ENCODE measurements at regions not wholly inside any gene's neighbourhood (a gene's known extent, or its start where the extent isn't known, plus 50 kb on each side); places are given as distances from the start of the nearest gene placed in this dataset.
"Not testable (repeated sequence)": the region's sequence is repeated elsewhere in the genome, so short reads cannot be mapped to it uniquely, and the experiment has no call there.

- DNase-seq (ENCODE audit: low spot score): not testable (repeated sequence)
Observed at GRCh38 chrX:23458957-23459356, 124.3 kb downstream of the PTCHD1 start.

- no peak for DNase-seq (ENCODE audit: low spot score)
Observed at GRCh38 chrX:23465105-23465791, 130.6 kb downstream of the PTCHD1 start.

GRCh38 chrX:23465985-23466384, 131.3 kb downstream of the PTCHD1 start:
- DNase-seq (ENCODE audit: low spot score): no peak

GRCh38 chrX:23478056-23478455, 143.4 kb downstream of the PTCHD1 start:
- DNase-seq (ENCODE audit: low spot score): peak; percentile 6

- no peak for DNase-seq (ENCODE audit: low spot score)
Observed at GRCh38 chrX:23478561-23478960, 143.9 kb downstream of the PTCHD1 start.

GRCh38 chrX:23482561-23482960, 147.9 kb downstream of the PTCHD1 start:
- DNase-seq (ENCODE audit: low spot score): no peak

GRCh38 chrX:23483396-23483795, 148.7 kb downstream of the PTCHD1 start:
- no peak for DNase-seq (ENCODE audit: low spot score)

- peak; percentile 57 for DNase-seq (ENCODE audit: low spot score)
Observed at GRCh38 chrX:23493941-23494374, 159.3 kb downstream of the PTCHD1 start.

- no peak for DNase-seq (ENCODE audit: low spot score)
Observed at GRCh38 chrX:23494741-23495140, 160.1 kb downstream of the PTCHD1 start.

GRCh38 chrX:23497919-23498318, 163.3 kb downstream of the PTCHD1 start:
- DNase-seq (ENCODE audit: low spot score): no peak

- DNase-seq (ENCODE audit: low spot score): no peak
Observed at GRCh38 chrX:23501974-23502373, 165.3 kb upstream of the PRDX4 start.

GRCh38 chrX:23503835-23504539, 163.3 kb upstream of the PRDX4 start:
- DNase-seq (ENCODE audit: low spot score): peak; percentile 95

- DNase-seq (ENCODE audit: low spot score): no peak
Observed at GRCh38 chrX:23504540-23504884, 162.8 kb upstream of the PRDX4 start.

GRCh38 chrX:23504895-23505294, 162.4 kb upstream of the PRDX4 start:
- DNase-seq (ENCODE audit: low spot score): no peak

GRCh38 chrX:23505531-23506303, 161.6 kb upstream of the PRDX4 start:
- no peak for DNase-seq (ENCODE audit: low spot score)

GRCh38 chrX:23509256-23509655, 158.0 kb upstream of the PRDX4 start:
- DNase-seq (ENCODE audit: low spot score): no peak

- no peak for DNase-seq (ENCODE audit: low spot score)
Observed at GRCh38 chrX:23511793-23512192, 155.5 kb upstream of the PRDX4 start.

GRCh38 chrX:23513121-23513520, 154.2 kb upstream of the PRDX4 start:
- peak; percentile 9 for DNase-seq (ENCODE audit: low spot score)

- no peak for DNase-seq (ENCODE audit: low spot score)
Observed at GRCh38 chrX:23514082-23514481, 153.2 kb upstream of the PRDX4 start.

- DNase-seq (ENCODE audit: low spot score): peak; percentile 26
Observed at GRCh38 chrX:23515028-23515427, 152.3 kb upstream of the PRDX4 start.

- not testable (repeated sequence) for DNase-seq (ENCODE audit: low spot score)
Observed at GRCh38 chrX:23523026-23523657, 144.2 kb upstream of the PRDX4 start.

- no peak for DNase-seq (ENCODE audit: low spot score)
Observed at GRCh38 chrX:23524467-23524866, 142.8 kb upstream of the PRDX4 start.

- DNase-seq (ENCODE audit: low spot score): peak; percentile 22
Observed at GRCh38 chrX:23525531-23525930, 141.8 kb upstream of the PRDX4 start.

Data from kidney tubule cell (primary cell).